Lung (tissue), 11 donors: ENCODE measurements at regions not wholly inside any gene's neighbourhood (a gene's known extent, or its start where the extent isn't known, plus 50 kb on each side); places are given as distances from the start of the nearest gene placed in this dataset.

ENCODE experiments used
- ATAC-seq: fragments of 200-7000 bp; cut with Tn5 transposase; one replicate; pipeline ENCODE4 v1.9.1; 2020; ENCODE audit warnings: moderate number of reproducible peaks; ENCODE audit not compliant: insufficient read depth, low FRiP score
- DNase-seq, 3 donors: peaks; one replicate each; pipeline ENCODE4 v3.0.0-alpha.2; 2013 to 2017
- H3K27ac ChIP-seq, 2 donors: one replicate each; pipeline ENCODE4 v1.5.1; 2013; ENCODE audit warnings: mild to moderate bottlenecking in 2 of 2, moderate library complexity in 2 of 2, control low read depth in 1 of 2, inconsistent platforms in 1 of 2, low read depth in 1 of 2, low read length in 1 of 2
- H3K27me3 ChIP-seq, 3 donors: one replicate each; pipeline ENCODE4 v1.5.1; 2013; ENCODE audit warnings: low read length in 2 of 3; ENCODE audit not compliant: control insufficient read depth in 3 of 3, insufficient read depth in 3 of 3
- H3K36me3 ChIP-seq, 4 donors: one replicate each; pipeline ENCODE4 v1.5.1; 2013; ENCODE audit warnings: low read length in 4 of 4, mild to moderate bottlenecking in 1 of 4, moderate library complexity in 1 of 4; ENCODE audit not compliant: control insufficient read depth in 4 of 4, insufficient read depth in 4 of 4
- H3K4me1 ChIP-seq, 5 donors: one replicate each; pipeline ENCODE4 v1.5.1; 2013; ENCODE audit warnings: low read length in 5 of 5, mild to moderate bottlenecking in 2 of 5, moderate library complexity in 1 of 5; ENCODE audit not compliant: control insufficient read depth in 5 of 5, insufficient read depth in 5 of 5
- H3K4me3 ChIP-seq: one replicate; pipeline ENCODE4 v1.5.1; 2013; ENCODE audit warnings: mild to moderate bottlenecking, control low read depth, moderate library complexity
- H3K9ac ChIP-seq, 2 donors: one replicate each; pipeline ENCODE4 v1.5.1; 2013; ENCODE audit warnings: low read length in 2 of 2, control low read depth in 1 of 2; ENCODE audit not compliant: insufficient read depth in 1 of 2
- H3K9me3 ChIP-seq, 4 donors: one replicate each; pipeline ENCODE4 v1.5.1; 2013; ENCODE audit warnings: low read length in 3 of 4, mild to moderate bottlenecking in 1 of 4, moderate library complexity in 1 of 4; ENCODE audit not compliant: control insufficient read depth in 4 of 4, insufficient read depth in 3 of 4
- CTCF ChIP-seq: IDR thresholded peaks from 2 replicates; pipeline ENCODE4 v1.5.1; 2012; ENCODE audit warnings: mild to moderate bottlenecking; ENCODE audit errors: control extremely low read depth, extremely low read depth
- WGBS, 2 donors: extraction: QIAGEN DNeasy Blood & Tissue Kit; methylation state at CpG; one replicate each; pipeline ENCODE4 v1.1.7; 2013; 5-methylcytosine and 5-hydroxymethylcytosine counted together
- donor health status: control.
- donor health status: control.
- donor health status: Bipolar disorder and iron deficiency.
- donor health status: healthy.
- donor health status: DM: yes; HTN: yes; CAD: no.

- Histone ChIP-seq H3K27ac (peak overlapping the region in 1 of 2 donors; percentile 33), H3K9ac (no peak overlapping the region), H3K27me3 (no peaks in the 10 kb centered on the region), H3K4me3 (no peak overlapping the region), H3K9me3 (peaks cover 0 to 2% (median 0%) of the 10 kb centered on the region in 4 donors), H3K4me1 (peaks cover 0 to 6% (median 0%) of the 10 kb centered on the region in 5 donors), H3K36me3 (no peaks in the 10 kb centered on the region)
- DNase-seq (peak in 1 of 3 donors; percentile 23), ATAC-seq (no peak)
- 50 to 66% methylated on average over 3 of the region's 3 CpGs for WGBS, 2 donors
- no peak for TF ChIP-seq CTCF
Observed at GRCh38 chr10:4685491-4685890, 140.5 kb upstream of the AKR1E2 start.

GRCh38 chr10:4684434-4684833 lies 141.6 kb upstream of the AKR1E2 start:
- H3K9ac ChIP-seq, result no peak overlapping the region
- ATAC-seq (no peak), DNase-seq (no peak)
- no peaks in the 10 kb centered on the region for H3K27me3 ChIP-seq
- peaks cover 0 to 6% (median 0%) of the 10 kb centered on the region in 5 donors for H3K4me1 ChIP-seq
- H3K36me3 ChIP-seq, result no peaks in the 10 kb centered on the region
- H3K9me3 ChIP-seq, result peaks cover 0 to 2% (median 0%) of the 10 kb centered on the region in 4 donors
- TF ChIP-seq CTCF, result no peak
- no peak overlapping the region for H3K27ac ChIP-seq
- H3K4me3 ChIP-seq, result no peak overlapping the region

GRCh38 chr10:4683838-4684237 lies 142.2 kb upstream of the AKR1E2 start:
- H3K4me3 ChIP-seq, result no peak overlapping the region
- H3K27me3 ChIP-seq, result no peaks in the 10 kb centered on the region
- H3K4me1 ChIP-seq, result peaks cover 0 to 6% (median 0%) of the 10 kb centered on the region in 5 donors
- no peak overlapping the region for H3K9ac ChIP-seq
- H3K27ac ChIP-seq, result no peak overlapping the region
- H3K36me3 ChIP-seq, result no peaks in the 10 kb centered on the region
- peaks cover 0 to 1% (median 0%) of the 10 kb centered on the region in 4 donors for H3K9me3 ChIP-seq
- ATAC-seq (no peak), DNase-seq (no peak)
- TF ChIP-seq CTCF, result no peak
- WGBS, 2 donors, result 96 to 98% methylated on average over 8 of the region's 8 CpGs

- TF ChIP-seq CTCF, result no peak
- 62 to 73% methylated on average over 2 of the region's 2 CpGs for WGBS, 2 donors
- Histone ChIP-seq H3K27ac (no peak overlapping the region), H3K36me3 (no peaks in the 10 kb centered on the region), H3K27me3 (no peaks in the 10 kb centered on the region), H3K4me1 (peaks cover 0 to 6% (median 3%) of the 10 kb centered on the region in 5 donors), H3K9ac (no peak overlapping the region), H3K4me3 (no peak overlapping the region), H3K9me3 (no peaks in the 10 kb centered on the region)
- DNase-seq (no peak), ATAC-seq (no peak)
Observed at GRCh38 chr10:4683137-4683536, 142.9 kb upstream of the AKR1E2 start.
